Heart left ventricle (tissue), 16 donors: ENCODE measurements at regions not wholly inside any gene's neighbourhood (a gene's known extent, or its start where the extent isn't known, plus 50 kb on each side); places are given as distances from the start of the nearest gene placed in this dataset.
"Not testable (repeated sequence)": the region's sequence is repeated elsewhere in the genome, so short reads cannot be mapped to it uniquely, and the experiment has no call there.

Source experiments
- ATAC-seq, 4 donors: fragments of 200-7000 bp; cut with Tn5 transposase; one replicate each; pipeline ENCODE4 v1.9.1; 2020 to 2022; ENCODE audit warnings: moderate library complexity in 4 of 4, mild to moderate bottlenecking in 3 of 4, moderate number of reproducible peaks in 1 of 4
- DNase-seq, 5 donors: peaks; one replicate each; pipeline ENCODE4 v3.0.0-alpha.2; 2020
- H3K27ac ChIP-seq, 12 donors: fragments of 200-600 bp; sonication (generic) in 4 of 12; one replicate each; pipeline versions ENCODE4 v1.5.0 to v1.8.0; 2016 to 2022; ENCODE audit warnings: mild to moderate bottlenecking in 2 of 12
- H3K27me3 ChIP-seq, 9 donors: fragments of 200-600 bp; sonication (generic) in 2 of 9; one replicate each; pipeline versions ENCODE4 v1.5.1 to v1.8.0; 2016 to 2022; ENCODE audit warnings: mild to moderate bottlenecking in 3 of 9
- H3K36me3 ChIP-seq, 9 donors: fragments of 200-600 bp; sonication (generic) in 2 of 9; one replicate each; pipeline versions ENCODE4 v1.5.0 to v1.8.0; 2018 to 2022; ENCODE audit warnings: mild to moderate bottlenecking in 2 of 9
- H3K4me1 ChIP-seq, 12 donors: fragments of 200-600 bp; sonication (generic) in 4 of 12; one replicate each; pipeline versions ENCODE4 v1.5.0 to v1.8.0; 2016 to 2022; ENCODE audit warnings: mild to moderate bottlenecking in 3 of 12
- H3K4me3 ChIP-seq, 12 donors: fragments of 200-600 bp; sonication (generic) in 4 of 12; one replicate each; pipeline versions ENCODE4 v1.5.0 to v1.8.0; 2017 to 2022; ENCODE audit warnings: mild to moderate bottlenecking in 9 of 12, moderate library complexity in 4 of 12
- H3K9me3 ChIP-seq, 12 donors: fragments of 200-600 bp; sonication (generic) in 4 of 12; one replicate each; pipeline versions ENCODE4 v1.5.0 to v1.8.0; 2016 to 2022; ENCODE audit warnings: mild to moderate bottlenecking in 1 of 12
- CTCF ChIP-seq, 12 donors: fragments of 200-600 bp; sonication (generic) in 4 of 12; IDR thresholded peaks; one replicate each; pipeline versions ENCODE4 v1.5.0 to v1.8.0; 2018 to 2022; ENCODE audit warnings: antibody characterized with exemption in 12 of 12, mild to moderate bottlenecking in 5 of 12
- POLR2A ChIP-seq, 2 donors: fragments of 450-650 bp; IDR thresholded peaks; one replicate each; pipeline ENCODE4 v1.6.1; 2017; ENCODE audit warnings: antibody characterized with exemption in 2 of 2, mild to moderate bottlenecking in 2 of 2, moderate library complexity in 2 of 2
- WGBS, 4 donors: extraction: QIAGEN DNeasy Blood & Tissue Kit in 2 of 4; methylation state at CpG; one replicate each; pipeline versions ENCODE4 v1.1.5 to v1.1.7; 2013 to 2018; 5-methylcytosine and 5-hydroxymethylcytosine counted together
- intact Hi-C, 10 donors: fragments of 100-400 bp; cut with DNase I; formaldehyde crosslinking; loops; one replicate each; pipeline versions ENCODE4 v1.11.1 to v1.14.2; 2022
- donor health status: ischemic (EF 13 %, LVEDD 7.1; RV severe dilation, severe dysfunction).
- donor health status: healthy with polysubstance abuse.
- donor health status: DM: no; HTN: yes; CAD: no.
- donor health status: DM: no; HTN: no; CAD: no.
- donor health status: ischemic (EF 25% LVEDD 6.9; RV normal size, moderate dysfunction).
- donor health status: ischemic (EF 25% LVEDD 5.7; RV mildly dilated, moderate dysfunction).
- donor health status: healthy.
- donor health status: DM: yes; HTN: yes; CAD: no.
- donor health status: ischemic (EF 35%, LVEDD 5.7; RV mildly dilated, moderate dysfunction).
- donor health status: nonischemic (EF 11% LVEDD 7.7; RV severe dilation, severe dysfunction).
- donor health status: DM: yes; HTN: yes; CAD: no.
- donor health status: PGD.
- donor health status: ischemic (EF 29% LVEDD 5.4; RV normal size, mild dysfunction).
- donor health status: nonischemic (EF 23%, LVEDD 6.1; RV moderate dilation, normal function).

- WGBS, 4 donors: 94 to 96% (median 96%) methylated on average over 1 of the region's 1 CpG
- Histone ChIP-seq H3K27ac (no peak overlapping the region), H3K27me3 (peaks cover 0 to 3% (median 0%) of the 10 kb centered on the region in 9 donors), H3K4me1 (no peaks in the 10 kb centered on the region), H3K4me3 (no peak overlapping the region), H3K9me3 (peaks cover 0 to 7% (median 0%) of the 10 kb centered on the region in 12 donors), H3K36me3 (no peaks in the 10 kb centered on the region)
- DNase-seq (no peak), ATAC-seq (no peak)
- intact Hi-C loops: loop anchor here in 6 of 10 donors (10.0 kb wide), 1 partner anchor 339 kb away; no protein-coding TSS in a partner anchor
- no peak for TF ChIP-seq POLR2A (IDR thresholded peaks at IDR 0.05)
- no peak for TF ChIP-seq CTCF (IDR thresholded peaks at IDR 0.05)
These were observed 292.1 kb upstream of the PMFBP1 start for GRCh38 chr16:72464052-72464451.

DNA sequence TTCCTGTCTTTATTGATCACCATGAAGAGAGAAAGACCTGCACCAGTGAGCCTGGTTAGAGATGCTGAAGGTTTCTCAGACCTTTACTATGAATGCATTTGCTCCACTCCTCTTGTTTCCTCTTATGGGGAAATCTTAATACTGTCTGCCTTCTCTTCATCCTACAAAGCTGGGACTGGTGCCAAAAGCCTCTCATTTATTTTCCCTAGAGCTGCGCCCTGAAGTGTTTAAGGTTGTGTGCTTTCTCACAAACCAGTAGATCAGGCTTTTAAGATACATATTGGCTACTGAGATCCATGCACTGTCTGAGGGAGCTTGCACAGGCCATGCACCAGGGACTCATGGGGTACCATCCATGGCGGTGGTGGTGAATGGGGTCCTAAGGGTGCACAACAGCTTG is 286.1 kb upstream of the PMFBP1 start:
- WGBS, 4 donors: 81 to 89% (median 85%) methylated on average over 2 of the region's 2 CpGs
- DNase-seq (no peak), ATAC-seq (no peak)
- Histone ChIP-seq H3K27ac (no peak overlapping the region), H3K4me1 (no peaks in the 10 kb centered on the region), H3K27me3 (peaks cover 0 to 3% (median 0%) of the 10 kb centered on the region in 9 donors), H3K4me3 (no peak overlapping the region), H3K9me3 (peaks cover 0 to 33% (median 7%) of the 10 kb centered on the region in 12 donors), H3K36me3 (no peaks in the 10 kb centered on the region)
- intact Hi-C loops: no loop called here
- no peak for TF ChIP-seq CTCF (IDR thresholded peaks at IDR 0.05)
- no peak for TF ChIP-seq POLR2A (IDR thresholded peaks at IDR 0.05)

GRCh38 chr16:72457243-72457940 is 285.4 kb upstream of the PMFBP1 start:
- 92 to 96% (median 92%) methylated on average over 4 of the region's 4 CpGs for WGBS, 4 donors
- no peak overlapping the region for H3K4me3 ChIP-seq
- intact Hi-C loops: no loop called here
- no peaks in the 10 kb centered on the region for H3K4me1 ChIP-seq
- H3K9me3 ChIP-seq: peaks cover 0 to 38% (median 7%) of the 10 kb centered on the region in 12 donors
- no peaks in the 10 kb centered on the region for H3K36me3 ChIP-seq
- TF ChIP-seq CTCF (IDR thresholded peaks at IDR 0.05) (no peak), POLR2A (IDR thresholded peaks at IDR 0.05) (no peak)
- ATAC-seq (no peak), DNase-seq (no peak)
- H3K27me3 ChIP-seq: peaks cover 0 to 3% (median 0%) of the 10 kb centered on the region in 9 donors
- H3K27ac ChIP-seq: no peak overlapping the region

DNA sequence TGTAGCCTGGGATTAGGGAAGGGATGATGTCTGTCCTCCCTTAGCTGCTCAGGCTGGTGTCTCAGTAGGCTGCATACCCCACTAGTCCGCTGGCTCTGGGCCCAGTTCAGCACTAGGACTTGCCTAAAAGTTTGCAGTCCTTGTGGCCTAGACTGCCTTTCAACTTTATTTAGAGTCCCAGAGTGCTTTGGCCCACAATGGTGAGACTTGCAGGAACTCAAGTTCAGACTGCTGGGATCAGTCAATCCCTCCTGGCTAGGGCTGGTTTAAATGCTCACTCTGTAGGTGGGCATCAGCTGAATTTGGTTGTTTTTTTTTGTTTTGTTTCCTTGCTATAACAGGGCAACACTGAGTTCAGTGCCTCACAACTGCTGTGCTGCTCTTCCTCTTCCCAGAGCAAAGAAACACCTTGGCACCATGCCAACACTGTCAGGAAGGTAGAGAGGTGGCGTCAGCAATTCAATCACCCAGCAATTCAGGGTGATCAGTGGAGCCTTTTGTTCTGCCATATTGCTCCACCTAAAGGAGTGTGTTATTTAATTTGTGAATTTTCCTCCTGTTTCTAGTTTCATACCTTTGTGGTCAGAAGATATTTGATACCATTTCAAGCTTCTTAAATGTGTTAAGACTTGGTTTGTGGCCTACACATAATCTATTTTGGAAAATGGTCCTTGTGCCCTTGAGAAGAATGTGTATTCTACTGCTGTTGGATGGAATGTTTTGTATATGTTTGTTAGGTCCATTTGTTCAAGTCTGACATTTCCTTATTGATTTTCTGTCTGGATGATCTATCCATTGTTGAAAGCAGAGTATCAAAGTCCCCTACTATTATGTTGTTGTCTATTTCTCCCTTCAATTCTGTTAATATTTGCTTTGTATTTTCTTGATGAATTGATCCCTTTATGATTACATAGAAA is 284.0 kb upstream of the PMFBP1 start:
- no peak for ATAC-seq
- no peak for TF ChIP-seq CTCF (IDR thresholded peaks at IDR 0.05)
- TF ChIP-seq POLR2A (IDR thresholded peaks at IDR 0.05): no peak
- WGBS, 4 donors: 31 to 68% (median 64%) methylated on average over 1 to 2 of the region's 2 CpGs

DNA sequence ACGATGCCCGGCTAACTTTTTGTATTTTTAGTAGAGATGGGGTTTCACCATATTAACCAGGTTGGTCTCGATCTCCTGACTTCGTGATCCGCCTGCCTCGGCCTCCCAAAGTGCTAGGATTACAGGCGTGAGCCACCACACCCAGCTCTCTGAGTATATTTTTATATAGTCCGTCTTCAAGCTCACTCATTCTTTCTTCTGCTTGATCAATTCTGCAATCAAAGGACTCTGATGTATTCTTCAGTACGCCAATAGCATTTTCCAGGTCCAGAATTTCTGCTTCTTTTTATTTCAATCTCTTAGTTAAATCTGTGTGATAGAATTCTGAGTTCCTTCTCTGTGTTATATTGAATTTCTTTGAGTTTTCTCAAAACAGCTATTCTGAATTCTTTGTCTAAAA is 281.9 kb upstream of the PMFBP1 start:
- WGBS, 4 donors: 93 to 98% (median 97%) methylated on average over 9 of the region's 9 CpGs
- H3K4me3 ChIP-seq, intact Hi-C loops, DNase-seq, H3K36me3 ChIP-seq, H3K27ac ChIP-seq, H3K4me1 ChIP-seq, H3K27me3 ChIP-seq, ATAC-seq: not testable (repeated sequence)
- H3K9me3 ChIP-seq: peaks cover 0 to 59% (median 10%) of the 10 kb centered on the region in 12 donors

More for the DNA sequence above, 284.0 kb upstream of the PMFBP1 start:
- Histone ChIP-seq H3K27ac (no peak overlapping the region), H3K4me3 (no peak overlapping the region), H3K4me1 (no peaks in the 10 kb centered on the region), H3K36me3 (no peaks in the 10 kb centered on the region), H3K9me3 (peaks cover 0 to 52% (median 10%) of the 10 kb centered on the region in 12 donors), H3K27me3 (peaks cover 0 to 3% (median 0%) of the 10 kb centered on the region in 9 donors)
- DNase-seq: no peak
- intact Hi-C loops: no loop called here
